ENCODE measurements at regions not wholly inside any gene's neighbourhood (a gene's known extent, or its start where the extent isn't known, plus 50 kb on each side); places are given as distances from the start of the nearest gene placed in this dataset.
A peak's percentile ranks its signal among the peaks of the same experiment; 100 is the strongest.

DNA sequence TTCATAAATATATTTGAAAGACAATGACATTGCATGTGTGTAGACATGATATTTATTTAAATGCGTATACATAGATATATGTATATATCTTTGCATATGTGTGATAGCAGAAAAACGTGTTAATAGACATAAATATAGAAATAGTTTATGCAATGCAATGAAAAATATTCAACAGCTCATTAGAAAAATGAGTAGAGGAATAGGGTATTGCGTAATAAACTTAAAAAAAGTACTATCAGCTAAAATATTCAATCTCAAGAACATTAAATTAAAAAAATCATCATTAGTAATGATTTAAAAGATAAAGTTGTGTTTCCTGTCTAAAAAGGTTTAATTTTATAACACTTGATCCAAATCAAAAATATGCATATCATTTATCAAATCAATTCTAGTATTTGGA is 2101.5 kb upstream of the TENM3 start:
- DNase-seq (ENCODE audit: low spot score): no peak
- H3K4me1 ChIP-seq (ENCODE audit: insufficient read depth, poor library complexity, severe bottlenecking): no peaks in the 10 kb centered on the region
- no peak for ATAC-seq (ENCODE audit: low read depth)
- TF ChIP-seq, protein P1, sequence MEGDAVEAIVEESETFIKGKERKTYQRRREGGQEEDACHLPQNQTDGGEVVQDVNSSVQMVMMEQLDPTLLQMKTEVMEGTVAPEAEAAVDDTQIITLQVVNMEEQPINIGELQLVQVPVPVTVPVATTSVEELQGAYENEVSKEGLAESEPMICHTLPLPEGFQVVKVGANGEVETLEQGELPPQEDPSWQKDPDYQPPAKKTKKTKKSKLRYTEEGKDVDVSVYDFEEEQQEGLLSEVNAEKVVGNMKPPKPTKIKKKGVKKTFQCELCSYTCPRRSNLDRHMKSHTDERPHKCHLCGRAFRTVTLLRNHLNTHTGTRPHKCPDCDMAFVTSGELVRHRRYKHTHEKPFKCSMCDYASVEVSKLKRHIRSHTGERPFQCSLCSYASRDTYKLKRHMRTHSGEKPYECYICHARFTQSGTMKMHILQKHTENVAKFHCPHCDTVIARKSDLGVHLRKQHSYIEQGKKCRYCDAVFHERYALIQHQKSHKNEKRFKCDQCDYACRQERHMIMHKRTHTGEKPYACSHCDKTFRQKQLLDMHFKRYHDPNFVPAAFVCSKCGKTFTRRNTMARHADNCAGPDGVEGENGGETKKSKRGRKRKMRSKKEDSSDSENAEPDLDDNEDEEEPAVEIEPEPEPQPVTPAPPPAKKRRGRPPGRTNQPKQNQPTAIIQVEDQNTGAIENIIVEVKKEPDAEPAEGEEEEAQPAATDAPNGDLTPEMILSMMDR (IDR thresholded peaks at IDR 0.05; ENCODE audit: poor library complexity, severe bottlenecking): no peak
- no peak overlapping the region for H3K4me3 ChIP-seq (ENCODE audit: severe bottlenecking)
- no peak overlapping the region for H3K27ac ChIP-seq (ENCODE audit: poor library complexity, severe bottlenecking)
- no peaks in the 10 kb centered on the region for H3K36me3 ChIP-seq (ENCODE audit: low read depth)
- H3K27me3 ChIP-seq (ENCODE audit: insufficient read depth, poor library complexity, severe bottlenecking): no peaks in the 10 kb centered on the region
- no peaks in the 10 kb centered on the region for H3K9me3 ChIP-seq (ENCODE audit: severe bottlenecking)

DNA sequence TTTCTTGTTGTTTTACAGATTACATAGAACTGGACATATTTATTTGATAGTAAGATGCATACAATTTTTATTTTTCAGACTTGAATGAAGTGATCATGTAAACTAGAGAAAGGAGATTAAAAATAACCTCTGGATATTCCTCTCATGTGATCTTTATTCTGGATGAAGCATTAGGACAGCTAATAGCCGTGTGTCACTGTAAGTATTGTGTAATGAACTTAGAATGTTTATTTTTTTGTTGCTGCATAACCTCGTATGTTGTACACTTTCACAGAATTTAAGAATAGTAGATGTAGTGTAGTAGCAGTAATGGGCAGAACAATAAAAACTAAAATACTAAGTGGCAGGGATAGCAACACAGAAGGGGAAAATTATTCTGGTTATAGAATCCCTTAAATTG is 2094.5 kb upstream of the TENM3 start:
- H3K27me3 ChIP-seq (ENCODE audit: insufficient read depth, poor library complexity, severe bottlenecking): no peaks in the 10 kb centered on the region
- no peaks in the 10 kb centered on the region for H3K4me1 ChIP-seq (ENCODE audit: insufficient read depth, poor library complexity, severe bottlenecking)
- ATAC-seq (ENCODE audit: low read depth) (no peak), DNase-seq (ENCODE audit: low spot score) (no peak)
- H3K9me3 ChIP-seq (ENCODE audit: severe bottlenecking): no peaks in the 10 kb centered on the region
- H3K27ac ChIP-seq (ENCODE audit: poor library complexity, severe bottlenecking): no peak overlapping the region
- no peak overlapping the region for H3K4me3 ChIP-seq (ENCODE audit: severe bottlenecking)
- TF ChIP-seq, protein P1 (IDR thresholded peaks at IDR 0.05; ENCODE audit: poor library complexity, severe bottlenecking): no peak
- no peaks in the 10 kb centered on the region for H3K36me3 ChIP-seq (ENCODE audit: low read depth)

DNA sequence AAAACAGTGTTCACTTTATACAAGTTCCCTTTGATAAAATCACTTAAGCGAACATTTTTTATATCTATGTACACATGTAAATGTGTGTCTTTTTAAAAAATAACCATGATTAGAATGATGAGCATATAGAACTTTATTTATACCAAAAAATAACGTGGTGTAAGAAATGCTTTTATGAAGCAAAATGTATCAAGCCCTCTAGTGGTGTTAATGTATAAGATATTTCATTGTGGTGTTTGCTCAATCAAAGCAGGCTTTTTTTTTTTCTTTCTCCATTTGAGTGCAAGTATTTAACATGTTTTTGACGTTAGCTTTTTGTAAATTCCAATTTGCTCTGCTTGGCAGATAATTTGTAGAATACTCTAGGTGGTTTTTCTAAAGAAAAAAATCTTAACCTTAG is 2092.4 kb upstream of the TENM3 start:
- no peak overlapping the region for H3K4me3 ChIP-seq (ENCODE audit: severe bottlenecking)
- no peak for ATAC-seq (ENCODE audit: low read depth)
- no peaks in the 10 kb centered on the region for H3K9me3 ChIP-seq (ENCODE audit: severe bottlenecking)
- H3K4me1 ChIP-seq (ENCODE audit: insufficient read depth, poor library complexity, severe bottlenecking): no peaks in the 10 kb centered on the region
- H3K36me3 ChIP-seq (ENCODE audit: low read depth): no peaks in the 10 kb centered on the region
- H3K27me3 ChIP-seq (ENCODE audit: insufficient read depth, poor library complexity, severe bottlenecking): no peaks in the 10 kb centered on the region
- TF ChIP-seq, protein P1 (IDR thresholded peaks at IDR 0.05; ENCODE audit: poor library complexity, severe bottlenecking): peak; percentile 73
- no peak overlapping the region for H3K27ac ChIP-seq (ENCODE audit: poor library complexity, severe bottlenecking)
- no peak for DNase-seq (ENCODE audit: low spot score)

DNA sequence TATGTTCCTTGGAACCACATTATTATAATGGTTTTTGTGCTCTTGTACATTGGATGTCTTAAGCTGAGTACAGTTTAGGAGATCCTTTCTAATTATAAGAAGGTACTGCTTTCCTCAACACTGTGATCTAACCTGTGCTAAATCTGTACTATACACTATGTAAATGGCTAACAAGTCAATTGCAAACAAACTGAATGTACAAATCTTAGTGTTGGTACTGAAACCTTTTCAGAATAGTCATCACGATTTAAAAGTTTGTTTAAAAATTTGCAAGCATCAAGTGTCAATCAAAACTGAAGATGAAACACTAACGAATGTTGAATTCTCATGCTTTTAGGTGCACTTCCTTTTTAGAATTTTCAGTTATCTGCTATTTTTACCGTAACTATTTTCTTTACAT is 2090.4 kb upstream of the TENM3 start:
- H3K36me3 ChIP-seq (ENCODE audit: low read depth): no peaks in the 10 kb centered on the region
- no peaks in the 10 kb centered on the region for H3K27me3 ChIP-seq (ENCODE audit: insufficient read depth, poor library complexity, severe bottlenecking)
- DNase-seq (ENCODE audit: low spot score) (no peak), ATAC-seq (ENCODE audit: low read depth) (no peak)
- H3K4me3 ChIP-seq (ENCODE audit: severe bottlenecking): no peak overlapping the region
- no peak overlapping the region for H3K27ac ChIP-seq (ENCODE audit: poor library complexity, severe bottlenecking)
- TF ChIP-seq, protein P1 (IDR thresholded peaks at IDR 0.05; ENCODE audit: poor library complexity, severe bottlenecking): no peak
- no peaks in the 10 kb centered on the region for H3K4me1 ChIP-seq (ENCODE audit: insufficient read depth, poor library complexity, severe bottlenecking)
- H3K9me3 ChIP-seq (ENCODE audit: severe bottlenecking): no peaks in the 10 kb centered on the region

DNA sequence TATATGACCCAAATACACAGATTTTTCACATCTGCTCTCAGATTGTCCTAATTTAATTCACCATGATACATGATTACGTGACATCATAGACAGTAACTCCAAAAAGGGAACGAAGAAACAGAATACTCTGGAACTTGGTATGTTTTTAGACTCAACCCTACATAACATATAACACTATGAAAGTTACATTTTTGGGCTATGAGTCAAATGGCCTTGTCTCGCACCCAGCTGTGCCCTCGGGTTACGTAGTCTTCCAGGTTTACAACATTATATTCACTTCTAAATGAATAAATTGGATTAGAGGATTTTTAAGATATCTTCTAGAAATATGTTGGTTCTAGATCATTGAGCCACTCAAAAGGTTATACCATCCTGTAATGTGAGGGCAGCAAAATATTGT is 2089.6 kb upstream of the TENM3 start:
- Histone ChIP-seq H3K36me3 (ENCODE audit: low read depth) (no peaks in the 10 kb centered on the region), H3K4me1 (ENCODE audit: insufficient read depth, poor library complexity, severe bottlenecking) (no peaks in the 10 kb centered on the region), H3K9me3 (ENCODE audit: severe bottlenecking) (no peaks in the 10 kb centered on the region), H3K4me3 (ENCODE audit: severe bottlenecking) (no peak overlapping the region), H3K27me3 (ENCODE audit: insufficient read depth, poor library complexity, severe bottlenecking) (no peaks in the 10 kb centered on the region), H3K27ac (ENCODE audit: poor library complexity, severe bottlenecking) (no peak overlapping the region)
- ATAC-seq (ENCODE audit: low read depth) (no peak), DNase-seq (ENCODE audit: low spot score) (no peak)
- TF ChIP-seq, protein P1 (IDR thresholded peaks at IDR 0.05; ENCODE audit: poor library complexity, severe bottlenecking): no peak

All from RWPE2 (cell line).